H1 (cell line): ENCODE measurements at regions not wholly inside any gene's neighbourhood (a gene's known extent, or its start where the extent isn't known, plus 50 kb on each side); places are given as distances from the start of the nearest gene placed in this dataset.

Experiments
- CTCF ChIA-PET: fragments of 300-600 bp; sonication (Branson Sonifier 250); formaldehyde crosslinking; loops from one replicate; lab custom pipeline; 2021; ENCODE audit not compliant: partially characterized antibody; lab: Charles Lee
- POLR2A ChIA-PET: fragments of 300-600 bp; sonication (Branson Sonifier 250); formaldehyde crosslinking; loops from one replicate; lab custom pipeline; 2021; ENCODE audit warnings: inconsistent platforms; ENCODE audit not compliant: partially characterized antibody; lab: Charles Lee
- DNase-seq, 2 experiments: peaks; one replicate each; pipeline versions ENCODE4 v3.0.0 to v3.0.0-alpha.2; 2010 to 2022; ENCODE audit warnings: low spot score in 2 of 2, low read depth in 1 of 2, mixed read lengths in 1 of 2
- FAIRE-seq: peaks from 2 replicates; lab custom pipeline; 2011; peaks lifted over from hg19 to GRCh38; lab: Jason Lieb, UNC
- H2AFZ ChIP-seq: 2 replicates; pipeline ENCODE4 v1.8.1; 2012; ENCODE audit warnings: low read length, inconsistent platforms
- H2AK5ac ChIP-seq: 2 replicates; pipeline ENCODE4 v1.6.1; 2013; ENCODE audit warnings: low read depth, low read length
- H2BK120ac ChIP-seq: replicated peaks from 2 replicates; pipeline ENCODE3; 2013; ENCODE audit warnings: low read depth, low read length, inconsistent platforms
- H2BK12ac ChIP-seq: 2 replicates; pipeline ENCODE4 v1.6.1; 2013; ENCODE audit warnings: low read depth, low read length
- H2BK15ac ChIP-seq: 2 replicates; pipeline ENCODE4 v1.6.1; 2013; ENCODE audit warnings: low read length
- H2BK20ac ChIP-seq: 2 replicates; pipeline ENCODE4 v1.6.1; 2013; ENCODE audit warnings: low read length
- H2BK5ac ChIP-seq: 2 replicates; pipeline ENCODE4 v1.6.1; 2013; ENCODE audit warnings: low read depth, low read length
- H3K14ac ChIP-seq: 2 replicates; pipeline ENCODE4 v1.6.1; 2013; ENCODE audit warnings: inconsistent platforms; ENCODE audit not compliant: insufficient read length
- H3K18ac ChIP-seq: 2 replicates; pipeline ENCODE4 v1.6.1; 2013; ENCODE audit warnings: low read length; ENCODE audit errors: extremely low read depth
- H3K23ac ChIP-seq: 2 replicates; pipeline ENCODE4 v1.6.1; 2013; ENCODE audit warnings: inconsistent platforms; ENCODE audit not compliant: insufficient read length
- H3K23me2 ChIP-seq: 2 replicates; pipeline ENCODE4 v1.6.1; 2013; ENCODE audit warnings: low read depth, low read length
- H3K27ac ChIP-seq: 2 replicates; pipeline ENCODE4 v1.6.1; 2011; ENCODE audit warnings: low read depth, low read length, inconsistent platforms
- H3K27me3 ChIP-seq, 4 experiments: replicated peaks in 1 of 4; 1 replicate in 1 of 4; 2 replicates in 3 of 4; pipeline versions ENCODE4 v1.6.1 to v1.8.1; 2011 to 2013; ENCODE audit warnings: low read length in 3 of 4, mild to moderate bottlenecking in 3 of 4, inconsistent platforms in 2 of 4, mixed read lengths in 2 of 4, moderate library complexity in 1 of 4; ENCODE audit not compliant: control insufficient read depth in 3 of 4, insufficient read depth in 3 of 4; ENCODE audit errors: extremely low read depth in 1 of 4
- H3K36me3 ChIP-seq, 4 experiments: 2 replicates each; pipeline versions ENCODE4 v1.6.1 to v1.8.1; 2011 to 2013; ENCODE audit warnings: mild to moderate bottlenecking in 4 of 4, low read length in 3 of 4, moderate library complexity in 2 of 4, control low read depth in 1 of 4, inconsistent platforms in 1 of 4; ENCODE audit not compliant: insufficient read depth in 4 of 4, control insufficient read depth in 2 of 4
- H3K4ac ChIP-seq: replicated peaks from 2 replicates; pipeline ENCODE3; 2013; ENCODE audit warnings: low read length, low read depth, mixed read lengths, inconsistent platforms; ENCODE audit not compliant: insufficient read length
- H3K4me1 ChIP-seq, 4 experiments: replicated peaks in 1 of 4; 1 replicate in 1 of 4; 2 replicates in 3 of 4; pipeline versions ENCODE4 v1.6.1 to v1.8.1; 2011 to 2013; ENCODE audit warnings: low read length in 3 of 4, inconsistent platforms in 2 of 4, mixed read lengths in 1 of 4; ENCODE audit not compliant: insufficient read depth in 4 of 4, control insufficient read depth in 3 of 4
- H3K4me2 ChIP-seq, 2 experiments: 2 replicates each; pipeline versions ENCODE4 v1.6.1 to v1.8.1; 2011 to 2013; ENCODE audit warnings: low read depth in 2 of 2, low read length in 2 of 2, control low read depth in 1 of 2, inconsistent platforms in 1 of 2, mild to moderate bottlenecking in 1 of 2; ENCODE audit not compliant: insufficient read depth in 1 of 2
- H3K4me3 ChIP-seq, 4 experiments: fragments of 200-600, 300-600 bp in 1 of 4; sonication (generic), shearing (Covaris generic), sonication (Bioruptor Twin) in 1 of 4; 2 replicates each; pipeline versions ENCODE4 v1.5.1 to v1.8.1; 2011 to 2016; ENCODE audit warnings: low read length in 4 of 4, low read depth in 3 of 4, control low read depth in 2 of 4, inconsistent platforms in 2 of 4, mild to moderate bottlenecking in 2 of 4, mixed read lengths in 1 of 4, moderate library complexity in 1 of 4; ENCODE audit not compliant: insufficient read depth in 2 of 4; ENCODE audit errors: extremely low read depth in 1 of 4
- H3K56ac ChIP-seq: replicated peaks from 2 replicates; pipeline ENCODE3; 2013; ENCODE audit warnings: low read depth, mild to moderate bottlenecking, mixed read lengths, low read length, inconsistent platforms; ENCODE audit not compliant: insufficient read length
- H3K79me1 ChIP-seq: 2 replicates; pipeline ENCODE4 v1.6.1; 2013; ENCODE audit warnings: low read depth, low read length, control low read depth
- H3K79me2 ChIP-seq, 2 experiments: 2 replicates each; pipeline versions ENCODE4 v1.6.1 to v1.8.1; 2012 to 2013; ENCODE audit warnings: low read length in 2 of 2, mild to moderate bottlenecking in 2 of 2, inconsistent platforms in 1 of 2; ENCODE audit not compliant: insufficient read depth in 2 of 2, control insufficient read depth in 1 of 2
- H3K9ac ChIP-seq, 4 experiments: replicated peaks in 1 of 4; 1 replicate in 1 of 4; 2 replicates in 3 of 4; pipeline versions ENCODE4 v1.6.1 to v1.8.1; 2011 to 2013; ENCODE audit warnings: low read depth in 3 of 4, low read length in 3 of 4, control low read depth in 2 of 4, mild to moderate bottlenecking in 2 of 4, moderate library complexity in 2 of 4, inconsistent platforms in 1 of 4; ENCODE audit errors: extremely low read depth in 1 of 4
- H3K9me3 ChIP-seq, 2 experiments: 2 replicates each; pipeline versions ENCODE4 v1.6.1 to v1.8.1; 2012 to 2013; ENCODE audit warnings: mild to moderate bottlenecking in 2 of 2, moderate library complexity in 2 of 2, control low read depth in 1 of 2, inconsistent platforms in 1 of 2, low read depth in 1 of 2, low read length in 1 of 2, mixed read lengths in 1 of 2; ENCODE audit not compliant: insufficient read depth in 2 of 2
- H4K20me1 ChIP-seq, 2 experiments: replicated peaks in 1 of 2; 2 replicates each; pipeline versions ENCODE3 to v1.8.1; 2011 to 2013; ENCODE audit warnings: inconsistent platforms in 2 of 2, low read length in 2 of 2, mild to moderate bottlenecking in 1 of 2; ENCODE audit not compliant: insufficient read depth in 2 of 2, control insufficient read depth in 1 of 2
- H4K5ac ChIP-seq: 2 replicates; pipeline ENCODE4 v1.6.1; 2013; ENCODE audit warnings: low read length, low read depth, mixed read lengths, inconsistent platforms; ENCODE audit not compliant: insufficient read length
- H4K8ac ChIP-seq: 2 replicates; pipeline ENCODE4 v1.8.0; 2013; ENCODE audit warnings: mild to moderate bottlenecking, moderate library complexity, low read length, inconsistent platforms; ENCODE audit not compliant: insufficient read depth; ENCODE audit errors: extremely low read depth
- H4K91ac ChIP-seq: replicated peaks from 2 replicates; pipeline ENCODE3; 2013; ENCODE audit warnings: low read length, mixed read lengths, inconsistent platforms; ENCODE audit not compliant: insufficient read length
- EP300 ChIP-seq, 2 experiments: IDR thresholded peaks; 1 replicate in 1 of 2; 2 replicates in 1 of 2; pipeline ENCODE4 v1.6.1; 2011 to 2012; ENCODE audit warnings: low read depth in 2 of 2, low read length in 2 of 2, mild to moderate bottlenecking in 2 of 2, borderline replicate concordance in 1 of 2, inconsistent platforms in 1 of 2, moderate library complexity in 1 of 2
- JUND ChIP-seq: IDR thresholded peaks from 2 replicates; pipeline ENCODE4 v1.6.1; 2011; ENCODE audit warnings: mild to moderate bottlenecking, improper control_type of control experiment, low read length
- KDM5A ChIP-seq: fragments of 200-600 bp; IDR thresholded peaks from 2 replicates; pipeline ENCODE4 v1.7.1; 2012; ENCODE audit warnings: mild to moderate bottlenecking, low read length, inconsistent platforms, mixed read lengths
- RBBP5 ChIP-seq: IDR thresholded peaks from 2 replicates; pipeline ENCODE4 v1.7.1; 2012; ENCODE audit warnings: low read depth, mild to moderate bottlenecking, inconsistent platforms, low read length, moderate library complexity, borderline replicate concordance
- RXRA ChIP-seq: IDR thresholded peaks from 2 replicates; pipeline ENCODE4 v1.6.1; 2011; ENCODE audit warnings: low read depth, mild to moderate bottlenecking, low read length, moderate library complexity; ENCODE audit not compliant: insufficient read depth
- SP1 ChIP-seq: IDR thresholded peaks from 2 replicates; pipeline ENCODE4 v1.6.1; 2011; ENCODE audit warnings: low read depth, low read length
- TAF7 ChIP-seq: optimal IDR thresholded peaks from 2 replicates; pipeline ENCODE3; 2011; ENCODE audit warnings: low read depth, mild to moderate bottlenecking, inconsistent platforms, low read length, moderate library complexity, borderline replicate concordance
- WGBS, 2 experiments: shearing (Covaris generic) in 1 of 2; methylation state at CpG; one replicate each; pipeline versions ENCODE4 v1.1.6 to v1.1.7; 2013 to 2015; ENCODE audit warnings: low lambda C conversion rate in 2 of 2, mixed read lengths in 2 of 2, inconsistent platforms in 1 of 2, low coverage in 1 of 2, missing lambda C conversion rate in 1 of 2; ENCODE audit not compliant: insufficient replicate concordance in 2 of 2, insufficient coverage in 1 of 2, insufficient read length in 1 of 2; ENCODE audit errors: extremely low coverage in 1 of 2, missing lambda C conversion rate in 1 of 2; 5-methylcytosine and 5-hydroxymethylcytosine counted together

DNA sequence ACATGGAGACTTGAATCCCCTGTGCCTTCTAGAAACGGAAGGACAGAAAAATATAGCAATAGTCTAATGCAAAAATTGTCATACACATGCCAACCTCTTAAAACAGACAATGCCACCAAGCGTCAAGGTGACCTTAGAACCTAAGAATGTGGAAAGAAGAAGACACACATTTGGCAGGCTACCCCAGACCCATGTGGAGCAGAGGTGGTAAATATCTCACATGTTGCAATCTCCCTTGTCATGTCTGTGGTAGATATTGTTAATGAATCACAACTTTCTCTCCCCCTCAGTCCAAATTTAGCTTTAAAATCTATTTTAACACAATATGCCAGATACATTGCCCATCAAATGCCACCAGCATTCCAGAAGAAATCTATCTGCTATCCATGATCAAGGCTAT lies 137.4 kb downstream of the HNMT start:
- H4K8ac ChIP-seq, result no peak overlapping the region
- WGBS, 2 experiments, result 93% methylated on average over 2 of the region's 2 CpGs; no CpG with 5 or more reads in 1 of the 2 experiments
- no peak for TF ChIP-seq KDM5A
- TF ChIP-seq JUND, result no peak
- no peak for TF ChIP-seq SP1
- no peak for TF ChIP-seq RBBP5
- TF ChIP-seq EP300 (IDR thresholded peaks at IDR 0.05; ENCODE audit: borderline replicate concordance in 1 of 2, low read depth in 2 of 2, low read length in 2 of 2), result no peak
- no peak for TF ChIP-seq RXRA
- TF ChIP-seq TAF7, result no peak

More for the DNA sequence above, 137.4 kb downstream of the HNMT start:
- no peaks in the 10 kb centered on the region for H3K4me1 ChIP-seq
- no peak overlapping the region for H2BK5ac ChIP-seq
- no peaks in the 10 kb centered on the region for H3K36me3 ChIP-seq
- H3K23ac ChIP-seq, result no peak overlapping the region
- no peak overlapping the region for H3K27ac ChIP-seq
- H3K23me2 ChIP-seq, result no peaks in the 10 kb centered on the region
- no peaks in the 10 kb centered on the region for H3K79me2 ChIP-seq
- no peak for FAIRE-seq
- H3K4me3 ChIP-seq, result no peak overlapping the region
- H2AFZ ChIP-seq, result no peak overlapping the region
- no peaks in the 10 kb centered on the region for H4K20me1 ChIP-seq
- H3K9ac ChIP-seq, result no peak overlapping the region
- H4K91ac ChIP-seq, result no peak overlapping the region
- H2BK120ac ChIP-seq, result no peak overlapping the region
- H3K27me3 ChIP-seq, result no peaks in the 10 kb centered on the region
- H2BK12ac ChIP-seq, result no peak overlapping the region
- H3K4ac ChIP-seq, result no peak overlapping the region
- no peak for DNase-seq
- no peaks in the 10 kb centered on the region for H3K79me1 ChIP-seq
- H2BK20ac ChIP-seq, result no peak overlapping the region
- H2BK15ac ChIP-seq, result no peak overlapping the region
- H3K14ac ChIP-seq, result no peak overlapping the region
- H2AK5ac ChIP-seq, result no peak overlapping the region
- no peak overlapping the region for H3K18ac ChIP-seq
- ChIA-PET POLR2A (no interaction called here), CTCF (interaction anchor here (1.5 kb wide), 1 partner anchor 11 kb away, joined by 5 read pairs; no protein-coding TSS in a partner anchor)
- no peak overlapping the region for H3K4me2 ChIP-seq
- H3K56ac ChIP-seq, result no peak overlapping the region
- no peak overlapping the region for H4K5ac ChIP-seq
- H3K9me3 ChIP-seq, result 0 out of 4 replicates have a peak, but pooled peaks cover 0 to 2% of the 10 kb centered on the region in 2 experiments
